H1 (cell line): ENCODE measurements at regions not wholly inside any gene's neighbourhood (a gene's known extent, or its start where the extent isn't known, plus 50 kb on each side); places are given as distances from the start of the nearest gene placed in this dataset.

Source experiments
- CTCF ChIA-PET: fragments of 300-600 bp; sonication (Branson Sonifier 250); formaldehyde crosslinking; loops from one replicate; lab custom pipeline; 2021; ENCODE audit not compliant: partially characterized antibody; lab: Charles Lee
- POLR2A ChIA-PET: fragments of 300-600 bp; sonication (Branson Sonifier 250); formaldehyde crosslinking; loops from one replicate; lab custom pipeline; 2021; ENCODE audit warnings: inconsistent platforms; ENCODE audit not compliant: partially characterized antibody; lab: Charles Lee
- DNase-seq, 2 experiments: peaks; one replicate each; pipeline versions ENCODE4 v3.0.0 to v3.0.0-alpha.2; 2010 to 2022; ENCODE audit warnings: low spot score in 2 of 2, low read depth in 1 of 2, mixed read lengths in 1 of 2
- FAIRE-seq: peaks from 2 replicates; lab custom pipeline; 2011; peaks lifted over from hg19 to GRCh38; lab: Jason Lieb, UNC
- H2AFZ ChIP-seq: 2 replicates; pipeline ENCODE4 v1.8.1; 2012; ENCODE audit warnings: low read length, inconsistent platforms
- H2AK5ac ChIP-seq: 2 replicates; pipeline ENCODE4 v1.6.1; 2013; ENCODE audit warnings: low read depth, low read length
- H2BK120ac ChIP-seq: replicated peaks from 2 replicates; pipeline ENCODE3; 2013; ENCODE audit warnings: low read depth, low read length, inconsistent platforms
- H2BK12ac ChIP-seq: 2 replicates; pipeline ENCODE4 v1.6.1; 2013; ENCODE audit warnings: low read depth, low read length
- H2BK15ac ChIP-seq: 2 replicates; pipeline ENCODE4 v1.6.1; 2013; ENCODE audit warnings: low read length
- H2BK20ac ChIP-seq: 2 replicates; pipeline ENCODE4 v1.6.1; 2013; ENCODE audit warnings: low read length
- H2BK5ac ChIP-seq: 2 replicates; pipeline ENCODE4 v1.6.1; 2013; ENCODE audit warnings: low read depth, low read length
- H3K14ac ChIP-seq: 2 replicates; pipeline ENCODE4 v1.6.1; 2013; ENCODE audit warnings: inconsistent platforms; ENCODE audit not compliant: insufficient read length
- H3K18ac ChIP-seq: 2 replicates; pipeline ENCODE4 v1.6.1; 2013; ENCODE audit warnings: low read length; ENCODE audit errors: extremely low read depth
- H3K23ac ChIP-seq: 2 replicates; pipeline ENCODE4 v1.6.1; 2013; ENCODE audit warnings: inconsistent platforms; ENCODE audit not compliant: insufficient read length
- H3K23me2 ChIP-seq: 2 replicates; pipeline ENCODE4 v1.6.1; 2013; ENCODE audit warnings: low read depth, low read length
- H3K27ac ChIP-seq: 2 replicates; pipeline ENCODE4 v1.6.1; 2011; ENCODE audit warnings: low read depth, low read length, inconsistent platforms
- H3K27me3 ChIP-seq, 4 experiments: replicated peaks in 1 of 4; 1 replicate in 1 of 4; 2 replicates in 3 of 4; pipeline versions ENCODE4 v1.6.1 to v1.8.1; 2011 to 2013; ENCODE audit warnings: low read length in 3 of 4, mild to moderate bottlenecking in 3 of 4, inconsistent platforms in 2 of 4, mixed read lengths in 2 of 4, moderate library complexity in 1 of 4; ENCODE audit not compliant: control insufficient read depth in 3 of 4, insufficient read depth in 3 of 4; ENCODE audit errors: extremely low read depth in 1 of 4
- H3K36me3 ChIP-seq, 4 experiments: 2 replicates each; pipeline versions ENCODE4 v1.6.1 to v1.8.1; 2011 to 2013; ENCODE audit warnings: mild to moderate bottlenecking in 4 of 4, low read length in 3 of 4, moderate library complexity in 2 of 4, control low read depth in 1 of 4, inconsistent platforms in 1 of 4; ENCODE audit not compliant: insufficient read depth in 4 of 4, control insufficient read depth in 2 of 4
- H3K4ac ChIP-seq: replicated peaks from 2 replicates; pipeline ENCODE3; 2013; ENCODE audit warnings: low read length, low read depth, mixed read lengths, inconsistent platforms; ENCODE audit not compliant: insufficient read length
- H3K4me1 ChIP-seq, 4 experiments: replicated peaks in 1 of 4; 1 replicate in 1 of 4; 2 replicates in 3 of 4; pipeline versions ENCODE4 v1.6.1 to v1.8.1; 2011 to 2013; ENCODE audit warnings: low read length in 3 of 4, inconsistent platforms in 2 of 4, mixed read lengths in 1 of 4; ENCODE audit not compliant: insufficient read depth in 4 of 4, control insufficient read depth in 3 of 4
- H3K4me2 ChIP-seq, 2 experiments: 2 replicates each; pipeline versions ENCODE4 v1.6.1 to v1.8.1; 2011 to 2013; ENCODE audit warnings: low read depth in 2 of 2, low read length in 2 of 2, control low read depth in 1 of 2, inconsistent platforms in 1 of 2, mild to moderate bottlenecking in 1 of 2; ENCODE audit not compliant: insufficient read depth in 1 of 2
- H3K4me3 ChIP-seq, 4 experiments: fragments of 200-600, 300-600 bp in 1 of 4; sonication (generic), shearing (Covaris generic), sonication (Bioruptor Twin) in 1 of 4; 2 replicates each; pipeline versions ENCODE4 v1.5.1 to v1.8.1; 2011 to 2016; ENCODE audit warnings: low read length in 4 of 4, low read depth in 3 of 4, control low read depth in 2 of 4, inconsistent platforms in 2 of 4, mild to moderate bottlenecking in 2 of 4, mixed read lengths in 1 of 4, moderate library complexity in 1 of 4; ENCODE audit not compliant: insufficient read depth in 2 of 4; ENCODE audit errors: extremely low read depth in 1 of 4
- H3K56ac ChIP-seq: replicated peaks from 2 replicates; pipeline ENCODE3; 2013; ENCODE audit warnings: low read depth, mild to moderate bottlenecking, mixed read lengths, low read length, inconsistent platforms; ENCODE audit not compliant: insufficient read length
- H3K79me1 ChIP-seq: 2 replicates; pipeline ENCODE4 v1.6.1; 2013; ENCODE audit warnings: low read depth, low read length, control low read depth
- H3K79me2 ChIP-seq, 2 experiments: 2 replicates each; pipeline versions ENCODE4 v1.6.1 to v1.8.1; 2012 to 2013; ENCODE audit warnings: low read length in 2 of 2, mild to moderate bottlenecking in 2 of 2, inconsistent platforms in 1 of 2; ENCODE audit not compliant: insufficient read depth in 2 of 2, control insufficient read depth in 1 of 2
- H3K9ac ChIP-seq, 4 experiments: replicated peaks in 1 of 4; 1 replicate in 1 of 4; 2 replicates in 3 of 4; pipeline versions ENCODE4 v1.6.1 to v1.8.1; 2011 to 2013; ENCODE audit warnings: low read depth in 3 of 4, low read length in 3 of 4, control low read depth in 2 of 4, mild to moderate bottlenecking in 2 of 4, moderate library complexity in 2 of 4, inconsistent platforms in 1 of 4; ENCODE audit errors: extremely low read depth in 1 of 4
- H3K9me3 ChIP-seq, 2 experiments: 2 replicates each; pipeline versions ENCODE4 v1.6.1 to v1.8.1; 2012 to 2013; ENCODE audit warnings: mild to moderate bottlenecking in 2 of 2, moderate library complexity in 2 of 2, control low read depth in 1 of 2, inconsistent platforms in 1 of 2, low read depth in 1 of 2, low read length in 1 of 2, mixed read lengths in 1 of 2; ENCODE audit not compliant: insufficient read depth in 2 of 2
- H4K20me1 ChIP-seq, 2 experiments: replicated peaks in 1 of 2; 2 replicates each; pipeline versions ENCODE3 to v1.8.1; 2011 to 2013; ENCODE audit warnings: inconsistent platforms in 2 of 2, low read length in 2 of 2, mild to moderate bottlenecking in 1 of 2; ENCODE audit not compliant: insufficient read depth in 2 of 2, control insufficient read depth in 1 of 2
- H4K5ac ChIP-seq: 2 replicates; pipeline ENCODE4 v1.6.1; 2013; ENCODE audit warnings: low read length, low read depth, mixed read lengths, inconsistent platforms; ENCODE audit not compliant: insufficient read length
- H4K8ac ChIP-seq: 2 replicates; pipeline ENCODE4 v1.8.0; 2013; ENCODE audit warnings: mild to moderate bottlenecking, moderate library complexity, low read length, inconsistent platforms; ENCODE audit not compliant: insufficient read depth; ENCODE audit errors: extremely low read depth
- H4K91ac ChIP-seq: replicated peaks from 2 replicates; pipeline ENCODE3; 2013; ENCODE audit warnings: low read length, mixed read lengths, inconsistent platforms; ENCODE audit not compliant: insufficient read length
- CHD1 ChIP-seq: IDR thresholded peaks from 2 replicates; pipeline ENCODE4 v1.6.1; 2012; ENCODE audit warnings: low read depth, low read length, improper control_type of control experiment
- CREB1 ChIP-seq: IDR thresholded peaks from 2 replicates; pipeline ENCODE4 v1.6.1; 2012; ENCODE audit warnings: inconsistent platforms
- HDAC2 ChIP-seq, 2 experiments: fragments of 300-600 bp in 1 of 2; sonication (generic) in 1 of 2; IDR thresholded peaks; 2 replicates each; pipeline ENCODE4 v1.6.1; 2011 to 2012; ENCODE audit warnings: low read depth in 2 of 2, low read length in 2 of 2, mild to moderate bottlenecking in 2 of 2, moderate library complexity in 2 of 2, borderline replicate concordance in 1 of 2, inconsistent platforms in 1 of 2
- KDM1A ChIP-seq: fragments of 200-600, 300-600 bp; sonication (generic); IDR thresholded peaks from 2 replicates; pipeline ENCODE4 v1.7.1; 2016; ENCODE audit warnings: mild to moderate bottlenecking, low read length, borderline replicate concordance
- NANOG ChIP-seq: IDR thresholded peaks from 2 replicates; pipeline ENCODE4 v1.6.1; 2011; ENCODE audit warnings: low read length, low read depth, mild to moderate bottlenecking, inconsistent platforms; ENCODE audit not compliant: insufficient read depth, poor library complexity, severe bottlenecking
- NRF1 ChIP-seq: IDR thresholded peaks from 2 replicates; pipeline ENCODE4 v1.6.1; 2011; ENCODE audit warnings: mild to moderate bottlenecking, low read depth, low read length, improper control_type of control experiment
- POU5F1 ChIP-seq: IDR thresholded peaks from 2 replicates; pipeline ENCODE4 v1.6.1; 2011; ENCODE audit warnings: low read depth, mild to moderate bottlenecking, low read length, moderate library complexity
- RAD21 ChIP-seq, 2 experiments: IDR thresholded peaks in 1 of 2; conservative IDR thresholded peaks in 1 of 2; 2 replicates each; pipeline ENCODE4 v1.6.1; 2011; ENCODE audit warnings: low read depth in 2 of 2, low read length in 2 of 2, improper control_type of control experiment in 1 of 2, inconsistent platforms in 1 of 2, mild to moderate bottlenecking in 1 of 2, moderate library complexity in 1 of 2
- RXRA ChIP-seq: IDR thresholded peaks from 2 replicates; pipeline ENCODE4 v1.6.1; 2011; ENCODE audit warnings: low read depth, mild to moderate bottlenecking, low read length, moderate library complexity; ENCODE audit not compliant: insufficient read depth
- SIRT6 ChIP-seq: IDR thresholded peaks from one replicate; pipeline ENCODE4 v1.7.1; 2012; ENCODE audit warnings: low read length, inconsistent platforms
- SP4 ChIP-seq: IDR thresholded peaks from 2 replicates; pipeline ENCODE4 v1.6.1; 2012; ENCODE audit warnings: low read length, inconsistent platforms
- SRF ChIP-seq: IDR thresholded peaks from 2 replicates; pipeline ENCODE4 v1.6.1; 2011; ENCODE audit warnings: mild to moderate bottlenecking, low read depth, low read length, moderate library complexity
- TCF12 ChIP-seq: IDR thresholded peaks from 2 replicates; pipeline ENCODE4 v1.6.1; 2011; ENCODE audit warnings: low read depth, mild to moderate bottlenecking, low read length
- WGBS, 2 experiments: shearing (Covaris generic) in 1 of 2; methylation state at CpG; one replicate each; pipeline versions ENCODE4 v1.1.6 to v1.1.7; 2013 to 2015; ENCODE audit warnings: low lambda C conversion rate in 2 of 2, mixed read lengths in 2 of 2, inconsistent platforms in 1 of 2, low coverage in 1 of 2, missing lambda C conversion rate in 1 of 2; ENCODE audit not compliant: insufficient replicate concordance in 2 of 2, insufficient coverage in 1 of 2, insufficient read length in 1 of 2; ENCODE audit errors: extremely low coverage in 1 of 2, missing lambda C conversion rate in 1 of 2; 5-methylcytosine and 5-hydroxymethylcytosine counted together

DNA sequence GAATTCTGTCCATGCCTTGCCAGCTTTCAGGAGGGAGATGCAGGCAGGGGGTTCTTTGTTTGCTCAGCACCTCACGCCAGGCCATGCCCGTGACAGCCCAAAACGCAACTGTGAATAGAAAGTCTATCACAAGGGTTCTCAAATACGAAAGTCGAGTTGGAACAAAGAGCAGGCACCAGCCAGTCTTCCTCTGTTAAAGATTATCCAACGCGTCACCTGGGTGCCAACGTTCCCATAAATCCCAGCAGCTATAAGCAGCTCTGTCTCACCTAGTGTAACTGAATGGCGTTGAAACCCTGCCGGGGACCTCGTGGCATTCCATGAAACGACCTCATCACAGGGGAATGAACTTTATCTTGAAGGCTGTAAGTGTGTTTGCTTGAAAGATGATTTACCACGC is 84.8 kb upstream of the GATA6 start:
- Histone ChIP-seq H4K91ac (no peak overlapping the region), H3K9ac (0 out of 7 replicates have a peak overlapping the region, but pooled peaks of 1 of the 4 experiments have one; percentile 2), H3K4ac (no peak overlapping the region), H3K36me3 (no peaks in the 10 kb centered on the region), H3K27ac (no peak overlapping the region), H3K23ac (no peak overlapping the region), H3K79me2 (no peaks in the 10 kb centered on the region), H3K4me1 (no peaks in the 10 kb centered on the region), H3K23me2 (no peaks in the 10 kb centered on the region), H2BK15ac (no peak overlapping the region), H3K4me2 (no peak overlapping the region), H2AK5ac (no peak overlapping the region), H3K56ac (no peak overlapping the region), H3K4me3 (no peak overlapping the region), H2BK120ac (no peak overlapping the region), H3K27me3 (no peaks in the 10 kb centered on the region), H2BK5ac (no peak overlapping the region), H4K8ac (no peak overlapping the region), H4K5ac (no peak overlapping the region), H3K14ac (no peak overlapping the region), H2BK12ac (no peak overlapping the region), H2AFZ (0 out of 2 replicates have a peak overlapping the region, but pooled peaks have one; percentile 21), H3K9me3 (no peaks in the 10 kb centered on the region), H4K20me1 (no peaks in the 10 kb centered on the region), H3K79me1 (no peaks in the 10 kb centered on the region), H2BK20ac (no peak overlapping the region), H3K18ac (no peak overlapping the region)
- FAIRE-seq (no peak), DNase-seq (no peak)
- 87% methylated on average over 13 of the region's 13 CpGs; no CpG with 5 or more reads in 1 of the 2 experiments for WGBS, 2 experiments
- ChIA-PET POLR2A (no interaction called here), CTCF (interaction anchor here (0.6 kb wide), 1 partner anchor 24 kb away, joined by 4 read pairs; no protein-coding TSS in a partner anchor)
- no peak for TF ChIP-seq NRF1
- TF ChIP-seq CHD1, result no peak
- TF ChIP-seq SRF, result no peak
- no peak for TF ChIP-seq RAD21 (IDR thresholded peaks at IDR 0.05 in 1 of 2, conservative IDR thresholded peaks at IDR 0.05 in 1 of 2; ENCODE audit: low read depth in 2 of 2, low read length in 2 of 2)
- TF ChIP-seq SP4, result no peak
- TF ChIP-seq RXRA, result no peak
- TF ChIP-seq KDM1A, result no peak
- TF ChIP-seq NANOG, result no peak
- TF ChIP-seq TCF12, result no peak
- TF ChIP-seq CREB1, result no peak
- no peak for TF ChIP-seq SIRT6
- TF ChIP-seq POU5F1, result no peak
- no peak for TF ChIP-seq HDAC2 (IDR thresholded peaks at IDR 0.05; ENCODE audit: borderline replicate concordance in 1 of 2, low read depth in 2 of 2, low read length in 2 of 2)
